ENCODE measurements at regions not wholly inside any gene's neighbourhood (a gene's known extent, or its start where the extent isn't known, plus 50 kb on each side); places are given as distances from the start of the nearest gene placed in this dataset.

GRCh38 chr2:155867564-155867963, 465.0 kb downstream of the NR4A2 start:
- H3K27ac Mint-ChIP-seq = no peak overlapping the region
- TF ChIP-seq ATF3 (CRISPR knock-in tag; conservative IDR thresholded peaks at IDR 0.05) = no peak
- TF ChIP-seq ZNF219 (CRISPR knock-in tag; IDR thresholded peaks at IDR 0.05; ENCODE audit: borderline replicate concordance) = no peak
- no peak for TF ChIP-seq IRF2 (CRISPR knock-in tag; IDR thresholded peaks at IDR 0.05; ENCODE audit: borderline replicate concordance, low read depth)
- TF ChIP-seq, protein P1, sequence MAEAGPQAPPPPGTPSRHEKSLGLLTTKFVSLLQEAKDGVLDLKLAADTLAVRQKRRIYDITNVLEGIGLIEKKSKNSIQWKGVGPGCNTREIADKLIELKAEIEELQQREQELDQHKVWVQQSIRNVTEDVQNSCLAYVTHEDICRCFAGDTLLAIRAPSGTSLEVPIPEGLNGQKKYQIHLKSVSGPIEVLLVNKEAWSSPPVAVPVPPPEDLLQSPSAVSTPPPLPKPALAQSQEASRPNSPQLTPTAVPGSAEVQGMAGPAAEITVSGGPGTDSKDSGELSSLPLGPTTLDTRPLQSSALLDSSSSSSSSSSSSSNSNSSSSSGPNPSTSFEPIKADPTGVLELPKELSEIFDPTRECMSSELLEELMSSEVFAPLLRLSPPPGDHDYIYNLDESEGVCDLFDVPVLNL (CRISPR knock-in tag; IDR thresholded peaks at IDR 0.05; ENCODE audit: borderline replicate concordance, low read depth) = no peak
- TF ChIP-seq, protein P2, sequence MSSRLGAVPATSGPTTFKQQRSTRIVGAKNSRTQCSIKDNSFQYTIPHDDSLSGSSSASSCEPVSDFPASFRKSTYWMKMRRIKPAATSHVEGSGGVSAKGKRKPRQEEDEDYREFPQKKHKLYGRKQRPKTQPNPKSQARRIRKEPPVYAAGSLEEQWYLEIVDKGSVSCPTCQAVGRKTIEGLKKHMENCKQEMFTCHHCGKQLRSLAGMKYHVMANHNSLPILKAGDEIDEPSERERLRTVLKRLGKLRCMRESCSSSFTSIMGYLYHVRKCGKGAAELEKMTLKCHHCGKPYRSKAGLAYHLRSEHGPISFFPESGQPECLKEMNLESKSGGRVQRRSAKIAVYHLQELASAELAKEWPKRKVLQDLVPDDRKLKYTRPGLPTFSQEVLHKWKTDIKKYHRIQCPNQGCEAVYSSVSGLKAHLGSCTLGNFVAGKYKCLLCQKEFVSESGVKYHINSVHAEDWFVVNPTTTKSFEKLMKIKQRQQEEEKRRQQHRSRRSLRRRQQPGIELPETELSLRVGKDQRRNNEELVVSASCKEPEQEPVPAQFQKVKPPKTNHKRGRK (CRISPR knock-in tag; IDR thresholded peaks at IDR 0.05; ENCODE audit: borderline replicate concordance) = no peak
- no peak for TF ChIP-seq CREB1 (CRISPR knock-in tag; IDR thresholded peaks at IDR 0.05)
- TF ChIP-seq, protein P3, sequence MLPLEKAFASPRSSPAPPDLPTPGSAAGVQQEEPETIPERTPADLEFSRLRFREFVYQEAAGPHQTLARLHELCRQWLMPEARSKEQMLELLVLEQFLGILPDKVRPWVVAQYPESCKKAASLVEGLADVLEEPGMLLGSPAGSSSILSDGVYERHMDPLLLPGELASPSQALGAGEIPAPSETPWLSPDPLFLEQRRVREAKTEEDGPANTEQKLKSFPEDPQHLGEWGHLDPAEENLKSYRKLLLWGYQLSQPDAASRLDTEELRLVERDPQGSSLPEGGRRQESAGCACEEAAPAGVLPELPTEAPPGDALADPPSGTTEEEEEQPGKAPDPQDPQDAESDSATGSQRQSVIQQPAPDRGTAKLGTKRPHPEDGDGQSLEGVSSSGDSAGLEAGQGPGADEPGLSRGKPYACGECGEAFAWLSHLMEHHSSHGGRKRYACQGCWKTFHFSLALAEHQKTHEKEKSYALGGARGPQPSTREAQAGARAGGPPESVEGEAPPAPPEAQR (CRISPR knock-in tag; IDR thresholded peaks at IDR 0.05) = no peak
- TF ChIP-seq, protein P4, sequence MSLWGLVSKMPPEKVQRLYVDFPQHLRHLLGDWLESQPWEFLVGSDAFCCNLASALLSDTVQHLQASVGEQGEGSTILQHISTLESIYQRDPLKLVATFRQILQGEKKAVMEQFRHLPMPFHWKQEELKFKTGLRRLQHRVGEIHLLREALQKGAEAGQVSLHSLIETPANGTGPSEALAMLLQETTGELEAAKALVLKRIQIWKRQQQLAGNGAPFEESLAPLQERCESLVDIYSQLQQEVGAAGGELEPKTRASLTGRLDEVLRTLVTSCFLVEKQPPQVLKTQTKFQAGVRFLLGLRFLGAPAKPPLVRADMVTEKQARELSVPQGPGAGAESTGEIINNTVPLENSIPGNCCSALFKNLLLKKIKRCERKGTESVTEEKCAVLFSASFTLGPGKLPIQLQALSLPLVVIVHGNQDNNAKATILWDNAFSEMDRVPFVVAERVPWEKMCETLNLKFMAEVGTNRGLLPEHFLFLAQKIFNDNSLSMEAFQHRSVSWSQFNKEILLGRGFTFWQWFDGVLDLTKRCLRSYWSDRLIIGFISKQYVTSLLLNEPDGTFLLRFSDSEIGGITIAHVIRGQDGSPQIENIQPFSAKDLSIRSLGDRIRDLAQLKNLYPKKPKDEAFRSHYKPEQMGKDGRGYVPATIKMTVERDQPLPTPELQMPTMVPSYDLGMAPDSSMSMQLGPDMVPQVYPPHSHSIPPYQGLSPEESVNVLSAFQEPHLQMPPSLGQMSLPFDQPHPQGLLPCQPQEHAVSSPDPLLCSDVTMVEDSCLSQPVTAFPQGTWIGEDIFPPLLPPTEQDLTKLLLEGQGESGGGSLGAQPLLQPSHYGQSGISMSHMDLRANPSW (CRISPR knock-in tag; conservative IDR thresholded peaks at IDR 0.05; ENCODE audit: low read depth) = no peak
- no peak for TF ChIP-seq ZNF121 (CRISPR knock-in tag; IDR thresholded peaks at IDR 0.05)
- CTCF ChIA-PET = no interaction called here
- H3K9me3 Mint-ChIP-seq = no peaks in the 10 kb centered on the region
- no peaks in the 10 kb centered on the region for H3K27me3 Mint-ChIP-seq (ENCODE audit: low read depth)
- no peaks in the 10 kb centered on the region for H3K36me3 Mint-ChIP-seq
- no peak for ATAC-seq
- no peak overlapping the region for H3K4me3 Mint-ChIP-seq
- peaks cover 9% of the 10 kb centered on the region for H3K4me1 Mint-ChIP-seq
- DNase-seq (ENCODE audit: low spot score) = no peak
- POLR2A ChIA-PET = no interaction called here

DNA sequence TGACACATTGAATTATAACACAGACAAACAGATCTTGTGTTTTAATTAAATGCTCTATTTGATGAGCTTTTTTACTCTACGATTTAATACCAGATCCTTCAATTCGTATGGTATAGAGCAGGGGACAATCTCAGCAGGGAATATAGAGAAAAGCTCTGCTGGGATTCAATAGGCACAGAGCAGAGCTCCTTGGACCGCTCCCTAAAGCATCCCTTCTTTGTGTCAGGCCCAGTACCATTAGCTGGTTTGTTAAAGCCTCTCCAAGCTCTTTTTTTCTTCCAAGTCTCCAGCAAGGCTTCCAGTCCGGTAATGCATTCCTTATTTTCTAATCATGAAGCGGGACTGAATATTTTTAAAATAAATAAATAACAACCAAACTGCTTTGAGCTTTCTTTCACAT, 466.0 kb downstream of the NR4A2 start:
- H3K4me3 Mint-ChIP-seq = no peak overlapping the region
- peaks cover 9% of the 10 kb centered on the region for H3K4me1 Mint-ChIP-seq
- DNase-seq (ENCODE audit: low spot score) (no peak), ATAC-seq (peak; percentile 60)
- H3K36me3 Mint-ChIP-seq = no peaks in the 10 kb centered on the region
- TF ChIP-seq ETV6 (CRISPR knock-in tag; IDR thresholded peaks at IDR 0.05) (no peak), ZBTB21 (CRISPR knock-in tag; IDR thresholded peaks at IDR 0.05; ENCODE audit: borderline replicate concordance) (no peak)
- TF ChIP-seq, protein P5, sequence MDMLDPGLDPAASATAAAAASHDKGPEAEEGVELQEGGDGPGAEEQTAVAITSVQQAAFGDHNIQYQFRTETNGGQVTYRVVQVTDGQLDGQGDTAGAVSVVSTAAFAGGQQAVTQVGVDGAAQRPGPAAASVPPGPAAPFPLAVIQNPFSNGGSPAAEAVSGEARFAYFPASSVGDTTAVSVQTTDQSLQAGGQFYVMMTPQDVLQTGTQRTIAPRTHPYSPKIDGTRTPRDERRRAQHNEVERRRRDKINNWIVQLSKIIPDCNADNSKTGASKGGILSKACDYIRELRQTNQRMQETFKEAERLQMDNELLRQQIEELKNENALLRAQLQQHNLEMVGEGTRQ (CRISPR knock-in tag; IDR thresholded peaks at IDR 0.05) = no peak
- no peak overlapping the region for H3K27ac Mint-ChIP-seq
- no peaks in the 10 kb centered on the region for H3K27me3 Mint-ChIP-seq (ENCODE audit: low read depth)
- POLR2A ChIA-PET = no interaction called here
- H3K9me3 Mint-ChIP-seq = no peaks in the 10 kb centered on the region
- CTCF ChIA-PET = interaction anchor here (1.0 kb wide), 1 partner anchor 50 kb away, joined by 3 read pairs; no protein-coding TSS in a partner anchor

DNA sequence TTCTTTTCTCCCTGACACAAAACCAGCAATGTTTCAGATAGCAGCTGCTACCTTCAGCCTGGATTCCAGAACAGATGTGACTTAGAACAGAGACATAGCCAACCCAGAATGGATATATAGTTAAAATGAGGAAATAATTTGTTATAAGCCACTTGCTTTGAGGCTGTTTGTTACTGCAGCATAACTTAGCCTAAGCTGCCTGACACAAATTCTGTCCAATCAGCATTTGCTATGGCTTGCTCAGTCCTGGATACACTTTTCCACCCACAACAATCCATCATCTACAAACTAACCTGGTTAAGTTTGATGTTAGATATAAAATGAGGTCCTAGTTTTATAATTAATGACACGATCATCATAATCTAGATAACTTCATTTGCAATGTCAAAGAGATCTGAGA, 480.4 kb downstream of the NR4A2 start:
- H3K4me3 Mint-ChIP-seq = no peak overlapping the region
- TF ChIP-seq TEAD4 (CRISPR knock-in tag; IDR thresholded peaks at IDR 0.05) (no peak), ZNF232 (CRISPR knock-in tag; IDR thresholded peaks at IDR 0.05) (no peak), SOX15 (CRISPR knock-in tag; IDR thresholded peaks at IDR 0.05) (no peak), ZMAT4 (CRISPR knock-in tag; IDR thresholded peaks at IDR 0.05) (no peak), CTCF (IDR thresholded peaks at IDR 0.05) (no peak), MXD4 (CRISPR knock-in tag; IDR thresholded peaks at IDR 0.05; ENCODE audit: borderline replicate concordance) (no peak)
- TF ChIP-seq, protein P6, sequence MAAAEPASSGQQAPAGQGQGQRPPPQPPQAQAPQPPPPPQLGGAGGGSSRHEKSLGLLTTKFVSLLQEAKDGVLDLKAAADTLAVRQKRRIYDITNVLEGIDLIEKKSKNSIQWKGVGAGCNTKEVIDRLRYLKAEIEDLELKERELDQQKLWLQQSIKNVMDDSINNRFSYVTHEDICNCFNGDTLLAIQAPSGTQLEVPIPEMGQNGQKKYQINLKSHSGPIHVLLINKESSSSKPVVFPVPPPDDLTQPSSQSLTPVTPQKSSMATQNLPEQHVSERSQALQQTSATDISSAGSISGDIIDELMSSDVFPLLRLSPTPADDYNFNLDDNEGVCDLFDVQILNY (CRISPR knock-in tag; IDR thresholded peaks at IDR 0.05) = no peak
- TF ChIP-seq, protein P7, sequence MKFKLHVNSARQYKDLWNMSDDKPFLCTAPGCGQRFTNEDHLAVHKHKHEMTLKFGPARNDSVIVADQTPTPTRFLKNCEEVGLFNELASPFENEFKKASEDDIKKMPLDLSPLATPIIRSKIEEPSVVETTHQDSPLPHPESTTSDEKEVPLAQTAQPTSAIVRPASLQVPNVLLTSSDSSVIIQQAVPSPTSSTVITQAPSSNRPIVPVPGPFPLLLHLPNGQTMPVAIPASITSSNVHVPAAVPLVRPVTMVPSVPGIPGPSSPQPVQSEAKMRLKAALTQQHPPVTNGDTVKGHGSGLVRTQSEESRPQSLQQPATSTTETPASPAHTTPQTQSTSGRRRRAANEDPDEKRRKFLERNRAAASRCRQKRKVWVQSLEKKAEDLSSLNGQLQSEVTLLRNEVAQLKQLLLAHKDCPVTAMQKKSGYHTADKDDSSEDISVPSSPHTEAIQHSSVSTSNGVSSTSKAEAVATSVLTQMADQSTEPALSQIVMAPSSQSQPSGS (CRISPR knock-in tag; IDR thresholded peaks at IDR 0.05; ENCODE audit: borderline replicate concordance, low read depth) = no peak

More for the DNA sequence above, 480.4 kb downstream of the NR4A2 start:
- POLR2A ChIA-PET = no interaction called here
- ATAC-seq = no peak
- no peaks in the 10 kb centered on the region for H3K27me3 Mint-ChIP-seq (ENCODE audit: low read depth)
- H3K4me1 Mint-ChIP-seq = peaks cover 6% of the 10 kb centered on the region
- no peak for DNase-seq (ENCODE audit: low spot score)
- no peaks in the 10 kb centered on the region for H3K36me3 Mint-ChIP-seq
- CTCF ChIA-PET = no interaction called here
- peaks cover 5% of the 10 kb centered on the region for H3K9me3 Mint-ChIP-seq
- no peak overlapping the region for H3K27ac Mint-ChIP-seq
